HEK293 (cell line): ENCODE measurements at regions not wholly inside any gene's neighbourhood (a gene's known extent, or its start where the extent isn't known, plus 50 kb on each side); places are given as distances from the start of the nearest gene placed in this dataset.

Experiments used
- CTCF ChIP-seq: fragments of 450-650 bp; formaldehyde crosslinking; IDR thresholded peaks from 2 replicates; pipeline ENCODE4 v1.5.1; 2016; ENCODE audit warnings: missing biosample characterization, missing genetic modification characterization
- PATZ1 ChIP-seq: fragments of 450-650 bp; formaldehyde crosslinking; IDR thresholded peaks from 2 replicates; pipeline ENCODE4 v1.5.1; 2016; ENCODE audit warnings: missing biosample characterization, missing genetic modification characterization
- RBAK ChIP-seq: fragments of 450-650 bp; formaldehyde crosslinking; IDR thresholded peaks from 2 replicates; pipeline ENCODE4 v1.5.1; 2016; ENCODE audit warnings: missing biosample characterization, missing genetic modification characterization
- SP2 ChIP-seq: fragments of 450-650 bp; formaldehyde crosslinking; IDR thresholded peaks from 2 replicates; pipeline ENCODE4 v1.5.1; 2016; ENCODE audit warnings: missing biosample characterization, missing genetic modification characterization
- YY1 ChIP-seq: fragments of 450-650 bp; formaldehyde crosslinking; IDR thresholded peaks from 2 replicates; pipeline ENCODE4 v1.5.1; 2018; ENCODE audit warnings: missing biosample characterization, missing genetic modification characterization
- ZBTB1 ChIP-seq: fragments of 450-650 bp; formaldehyde crosslinking; IDR thresholded peaks from 2 replicates; pipeline ENCODE4 v1.5.1; 2016; ENCODE audit warnings: missing biosample characterization, missing genetic modification characterization
- ZFP37 ChIP-seq: fragments of 450-650 bp; formaldehyde crosslinking; IDR thresholded peaks from 2 replicates; pipeline ENCODE4 v1.5.1; 2016; ENCODE audit warnings: missing biosample characterization, missing genetic modification characterization
- ZNF561 ChIP-seq: fragments of 450-650 bp; IDR thresholded peaks from 2 replicates; pipeline ENCODE4 v1.5.1; 2018; ENCODE audit warnings: missing biosample characterization, missing genetic modification characterization, borderline replicate concordance

GRCh38 chr6:91654793-91655192 is 1067.9 kb upstream of the MAP3K7 start:
- no peak for TF ChIP-seq ZBTB1 (tag by site-specific recombination)
- no peak for TF ChIP-seq RBAK
- TF ChIP-seq ZFP37: no peak
- TF ChIP-seq CTCF (tag by site-specific recombination): no peak
- TF ChIP-seq YY1: no peak
- no peak for TF ChIP-seq PATZ1 (tag by site-specific recombination)
- no peak for TF ChIP-seq ZNF561 (tag by site-specific recombination)
- TF ChIP-seq SP2 (tag by site-specific recombination): no peak
